AG20443 (cell line): ENCODE measurements at regions not wholly inside any gene's neighbourhood (a gene's known extent, or its start where the extent isn't known, plus 50 kb on each side); places are given as distances from the start of the nearest gene placed in this dataset.

Experiments
- DNase-seq: peaks from one replicate; pipeline ENCODE4 v3.0.0; 2012; ENCODE audit warnings: low spot score, mixed read lengths

GRCh38 chr1:228990906-228991569 lies 255.8 kb downstream of the RHOU start:
- no peak for DNase-seq

DNA sequence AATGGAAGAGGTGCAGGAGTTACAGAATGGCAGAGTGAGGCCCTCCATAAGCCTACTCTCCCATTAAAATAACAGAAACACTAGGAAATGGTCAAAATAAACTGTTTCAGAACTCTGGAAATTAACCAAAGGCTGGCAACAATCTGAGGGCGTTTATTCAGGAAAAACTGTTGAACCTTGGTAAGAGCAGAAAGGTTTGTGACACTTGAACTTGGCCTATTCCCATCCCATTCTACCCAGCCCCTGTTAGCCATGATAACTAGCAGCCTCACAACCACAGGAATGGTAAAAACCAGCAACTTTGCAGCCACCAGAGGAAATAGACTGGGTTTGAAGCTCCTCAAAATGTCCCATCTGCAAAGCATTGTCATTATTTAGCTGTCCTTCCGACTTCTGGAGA lies 256.8 kb downstream of the RHOU start:
- DNase-seq, result no peak

DNA sequence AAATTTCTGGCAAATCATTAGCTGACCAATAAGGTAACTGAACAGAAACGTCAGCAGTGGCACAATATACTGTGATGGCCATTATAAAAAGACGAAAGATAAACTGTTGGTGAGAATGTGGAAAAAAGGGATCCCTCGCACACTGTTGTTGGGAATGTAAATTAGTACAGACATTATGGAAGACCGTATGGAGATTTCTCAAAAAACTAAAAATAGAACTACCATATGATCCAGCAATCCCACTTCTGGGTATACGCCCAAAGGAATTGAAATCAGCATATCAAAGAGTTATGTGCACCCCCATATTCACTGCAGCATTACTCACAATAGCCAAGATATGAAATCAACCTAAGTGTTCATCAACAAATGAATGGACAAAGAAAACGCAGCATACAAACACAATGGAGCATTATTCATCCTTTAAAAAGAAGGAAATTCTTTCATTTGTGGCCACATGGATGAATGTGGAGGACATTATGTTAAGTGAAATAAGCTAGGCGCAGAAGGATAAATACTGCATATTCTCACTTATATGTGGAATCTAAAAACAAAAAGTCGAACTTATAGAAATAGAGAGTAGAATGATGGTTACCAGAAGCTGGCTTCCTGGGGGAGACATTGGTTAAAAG lies 257.7 kb downstream of the RHOU start:
- DNase-seq, result no peak

- no peak for DNase-seq
These were observed 259.7 kb downstream of the RHOU start for GRCh38 chr1:228994676-228995594.

GRCh38 chr1:228996281-228996680 lies 261.0 kb downstream of the RHOU start:
- DNase-seq, result no peak

DNA sequence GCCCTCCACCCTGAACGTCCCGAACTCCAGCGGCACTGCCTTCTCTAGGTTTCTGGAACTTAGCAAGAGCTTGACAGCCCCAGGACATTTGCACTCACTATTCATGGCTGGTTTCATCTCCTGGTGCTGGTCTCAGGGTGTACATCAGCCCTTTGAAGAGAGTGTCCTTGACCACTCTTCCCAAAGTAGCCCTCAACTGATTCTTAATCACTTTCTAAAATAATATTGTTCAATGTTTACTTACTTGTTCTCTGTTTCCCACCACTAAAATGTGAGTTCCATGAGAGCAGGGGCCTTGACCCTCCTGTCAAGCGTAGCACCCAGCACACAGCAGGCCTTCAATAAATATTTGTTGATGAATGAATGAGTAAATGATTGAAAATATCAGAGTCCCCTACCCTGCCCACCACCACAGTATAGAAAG lies 262.5 kb downstream of the RHOU start:
- DNase-seq, result no peak

GRCh38 chr1:228998179-228998578 lies 262.9 kb downstream of the RHOU start:
- no peak for DNase-seq

GRCh38 chr1:228999446-229000170 lies 264.3 kb downstream of the RHOU start:
- DNase-seq, result no peak

DNA sequence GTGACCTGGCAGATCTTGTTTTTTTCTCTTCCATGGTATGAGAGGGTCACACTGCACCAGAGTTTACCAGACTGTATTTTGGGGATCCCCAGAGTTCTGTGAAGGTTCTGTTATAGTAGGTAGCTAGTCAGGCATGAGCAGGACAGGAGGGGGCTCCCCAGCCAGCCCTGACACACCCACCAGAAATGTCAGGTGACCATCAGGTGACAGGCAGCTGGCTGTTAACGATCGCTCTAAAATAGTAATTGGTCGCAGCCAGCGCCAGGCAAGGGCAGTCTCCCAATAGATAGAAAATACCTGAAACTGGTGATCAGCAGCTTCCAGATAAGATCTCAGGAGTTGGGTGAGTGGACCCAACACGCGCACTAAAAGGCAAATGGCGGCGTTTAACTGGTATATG lies 264.9 kb downstream of the RHOU start:
- no peak for DNase-seq

- DNase-seq, result no peak
These were observed 266.3 kb downstream of the RHOU start for GRCh38 chr1:229001467-229002011.

DNA sequence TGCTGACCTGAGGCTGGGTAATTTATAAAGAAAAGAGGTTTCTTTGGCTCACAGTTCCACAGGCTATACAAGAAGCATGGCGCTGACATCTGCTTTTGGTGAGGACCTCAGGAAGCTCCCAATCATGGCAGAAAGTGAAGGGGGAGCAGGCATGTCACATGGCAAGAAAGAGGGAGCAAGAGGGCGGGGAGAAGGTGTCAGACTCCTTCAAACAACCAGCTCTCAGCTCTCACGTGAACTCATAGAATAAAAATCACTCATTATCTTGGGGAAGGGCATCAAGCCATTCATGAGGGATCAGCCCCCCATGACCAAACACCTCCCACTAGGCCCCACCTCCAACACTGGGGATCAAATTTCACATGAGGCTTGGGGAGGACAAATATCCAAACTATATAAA lies 266.8 kb downstream of the RHOU start:
- no peak for DNase-seq

- DNase-seq, result no peak
These were observed 267.2 kb downstream of the RHOU start for GRCh38 chr1:229002451-229002960.

DNA sequence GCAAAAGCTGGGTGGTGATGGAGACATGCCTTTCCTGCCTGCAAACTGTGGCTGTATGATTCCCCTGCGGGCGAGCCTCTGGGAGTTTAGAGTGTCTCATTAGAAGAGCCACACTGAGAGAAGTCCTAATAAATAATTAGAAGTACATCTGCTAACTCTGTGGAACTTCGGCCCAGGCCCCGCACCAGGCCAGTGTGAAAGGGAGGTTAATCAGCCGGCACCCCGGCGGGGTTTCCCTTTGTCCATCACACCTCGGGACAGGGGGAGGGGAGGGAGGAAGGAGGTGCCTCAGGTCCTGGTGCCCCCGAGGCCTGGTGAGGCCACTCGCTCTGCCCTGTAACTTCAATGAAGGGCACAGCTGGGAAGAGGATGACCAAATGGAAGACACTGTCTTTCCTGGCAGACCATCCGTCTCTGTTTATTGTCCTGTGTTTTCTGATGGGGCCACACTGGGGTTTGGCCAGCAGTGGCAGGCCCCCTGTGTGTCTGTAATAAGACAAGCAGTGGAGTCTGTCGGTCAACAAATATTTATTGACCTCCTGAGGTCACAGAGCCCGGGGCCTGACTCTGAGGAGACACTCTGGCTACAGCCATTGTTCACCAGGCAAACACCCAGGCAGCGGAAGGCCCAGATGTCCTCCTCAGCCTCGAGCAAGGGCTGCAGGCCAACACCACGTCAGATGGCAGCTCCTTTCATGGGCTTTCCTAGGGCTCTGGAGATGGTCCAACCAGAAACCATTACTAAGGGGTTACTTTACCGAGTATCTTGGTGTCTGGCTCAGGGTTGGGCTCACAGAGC lies 267.5 kb upstream of the RAB4A start:
- no peak for DNase-seq

GRCh38 chr1:229004066-229004833 lies 266.7 kb upstream of the RAB4A start:
- DNase-seq, result no peak

- DNase-seq, result no peak
These were observed 265.8 kb upstream of the RAB4A start for GRCh38 chr1:229005097-229005496.

- DNase-seq, result no peak
These were observed 265.4 kb upstream of the RAB4A start for GRCh38 chr1:229005556-229005955.

DNA sequence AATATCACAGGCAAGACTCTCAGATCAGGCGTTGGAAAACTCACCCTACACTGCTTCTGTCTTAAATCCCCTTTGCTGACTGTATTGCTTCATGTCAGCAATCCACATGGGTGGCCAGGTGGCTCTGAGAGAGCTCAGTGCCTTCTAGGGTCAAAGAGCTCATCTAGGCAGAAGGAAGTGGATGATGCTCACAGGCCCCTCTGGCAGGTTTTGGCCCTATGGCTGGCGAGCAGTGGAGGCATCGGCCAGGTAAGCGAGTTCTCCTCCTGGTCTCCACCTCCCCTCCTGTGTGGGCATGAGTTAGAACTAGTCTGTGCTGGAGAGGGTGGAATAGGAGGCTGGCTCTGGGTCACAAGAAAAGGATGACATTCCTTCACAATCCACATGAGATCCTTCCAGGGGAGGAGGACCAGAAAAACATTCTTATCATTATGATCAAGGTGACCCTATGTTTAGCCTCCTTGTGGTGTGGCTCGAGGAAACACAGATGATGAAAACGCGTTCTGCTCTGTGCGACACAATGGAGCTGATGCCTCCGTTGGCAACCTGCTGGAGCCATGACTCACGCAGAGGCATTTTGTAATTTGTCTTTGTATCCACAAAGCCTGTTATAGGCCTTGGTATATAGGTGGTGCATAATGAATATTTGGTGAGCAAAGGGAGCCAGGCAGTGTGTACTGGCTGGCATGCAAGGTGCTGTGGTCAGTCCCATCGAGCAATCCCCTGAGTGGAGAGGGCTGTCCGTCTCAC lies 264.6 kb upstream of the RAB4A start:
- no peak for DNase-seq

GRCh38 chr1:229007167-229007566 lies 263.7 kb upstream of the RAB4A start:
- DNase-seq, result no peak

GRCh38 chr1:229007701-229008100 lies 263.2 kb upstream of the RAB4A start:
- DNase-seq, result no peak
